ENCODE measurements at regions not wholly inside any gene's neighbourhood (a gene's known extent, or its start where the extent isn't known, plus 50 kb on each side); places are given as distances from the start of the nearest gene placed in this dataset.

GRCh38 chr1:60386249-60386648, 312.7 kb upstream of the C1orf87 start:
- TF ChIP-seq, protein P1, sequence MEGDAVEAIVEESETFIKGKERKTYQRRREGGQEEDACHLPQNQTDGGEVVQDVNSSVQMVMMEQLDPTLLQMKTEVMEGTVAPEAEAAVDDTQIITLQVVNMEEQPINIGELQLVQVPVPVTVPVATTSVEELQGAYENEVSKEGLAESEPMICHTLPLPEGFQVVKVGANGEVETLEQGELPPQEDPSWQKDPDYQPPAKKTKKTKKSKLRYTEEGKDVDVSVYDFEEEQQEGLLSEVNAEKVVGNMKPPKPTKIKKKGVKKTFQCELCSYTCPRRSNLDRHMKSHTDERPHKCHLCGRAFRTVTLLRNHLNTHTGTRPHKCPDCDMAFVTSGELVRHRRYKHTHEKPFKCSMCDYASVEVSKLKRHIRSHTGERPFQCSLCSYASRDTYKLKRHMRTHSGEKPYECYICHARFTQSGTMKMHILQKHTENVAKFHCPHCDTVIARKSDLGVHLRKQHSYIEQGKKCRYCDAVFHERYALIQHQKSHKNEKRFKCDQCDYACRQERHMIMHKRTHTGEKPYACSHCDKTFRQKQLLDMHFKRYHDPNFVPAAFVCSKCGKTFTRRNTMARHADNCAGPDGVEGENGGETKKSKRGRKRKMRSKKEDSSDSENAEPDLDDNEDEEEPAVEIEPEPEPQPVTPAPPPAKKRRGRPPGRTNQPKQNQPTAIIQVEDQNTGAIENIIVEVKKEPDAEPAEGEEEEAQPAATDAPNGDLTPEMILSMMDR (IDR thresholded peaks at IDR 0.05), result no peak
- TF ChIP-seq POLR2A (IDR thresholded peaks at IDR 0.05), result no peak

All from lower leg skin (tissue), 3 donors.